Spleen (tissue), 11 donors: ENCODE measurements at regions not wholly inside any gene's neighbourhood (a gene's known extent, or its start where the extent isn't known, plus 50 kb on each side); places are given as distances from the start of the nearest gene placed in this dataset.

Experiments
- DNase-seq: peaks from one replicate; pipeline ENCODE4 v3.0.0-alpha.2; 2020
- H3K27ac ChIP-seq, 8 donors: fragments of 200-600 bp; sonication (generic) in 7 of 8; 1 replicate in 4 of 8; 2 replicates in 4 of 8; pipeline versions ENCODE4 v1.5.0 to v1.8.0; 2016 to 2021; ENCODE audit warnings: inconsistent platforms in 4 of 8, mild to moderate bottlenecking in 4 of 8, moderate library complexity in 1 of 8
- H3K27me3 ChIP-seq, 7 donors: fragments of 200-600 bp; sonication (generic) in 6 of 7; replicated peaks in 1 of 7; 1 replicate in 4 of 7; 2 replicates in 3 of 7; pipeline versions ENCODE4 v1.5.0 to v1.8.0; 2016 to 2021; ENCODE audit warnings: inconsistent platforms in 3 of 7, mild to moderate bottlenecking in 1 of 7
- H3K36me3 ChIP-seq, 6 donors: fragments of 200-600 bp; sonication (generic) in 5 of 6; 1 replicate in 4 of 6; 2 replicates in 2 of 6; pipeline versions ENCODE4 v1.5.0 to v1.8.0; 2016 to 2021; ENCODE audit warnings: inconsistent platforms in 2 of 6
- H3K4me1 ChIP-seq, 6 donors: fragments of 200-600 bp; sonication (generic) in 5 of 6; 1 replicate in 3 of 6; 2 replicates in 3 of 6; pipeline versions ENCODE4 v1.5.0 to v1.8.0; 2016 to 2021; ENCODE audit warnings: inconsistent platforms in 3 of 6
- H3K4me3 ChIP-seq, 8 donors: fragments of 200-600 bp; sonication (generic) in 7 of 8; 1 replicate in 4 of 8; 2 replicates in 4 of 8; pipeline versions ENCODE4 v1.5.0 to v1.8.0; 2016 to 2021; ENCODE audit warnings: inconsistent platforms in 4 of 8, mild to moderate bottlenecking in 4 of 8, moderate library complexity in 2 of 8
- H3K9me3 ChIP-seq, 8 donors: fragments of 200-600 bp; sonication (generic) in 7 of 8; 1 replicate in 4 of 8; 2 replicates in 4 of 8; pipeline versions ENCODE4 v1.5.0 to v1.8.0; 2016 to 2021; ENCODE audit warnings: inconsistent platforms in 4 of 8
- CTCF ChIP-seq, 11 experiments: fragments of 200-600 bp in 7 of 11; fragments of 450-650 bp in 4 of 11; sonication (generic) in 4 of 11; IDR thresholded peaks in 8 of 11; conservative IDR thresholded peaks in 3 of 11; 1 replicate in 7 of 11; 2 replicates in 4 of 11; pipeline versions ENCODE4 v1.4.0 to v1.8.0; 2016 to 2021; ENCODE audit warnings: antibody characterized with exemption in 11 of 11, inconsistent platforms in 4 of 11, mild to moderate bottlenecking in 1 of 11
- POLR2A ChIP-seq, 3 donors: fragments of 450-650 bp; IDR thresholded peaks; one replicate each; pipeline ENCODE4 v1.5.1; 2017; ENCODE audit warnings: antibody characterized with exemption in 3 of 3, mild to moderate bottlenecking in 1 of 3
- POLR2AphosphoS5 ChIP-seq, 3 donors: sonication (generic); formaldehyde crosslinking; IDR thresholded peaks; one replicate each; pipeline ENCODE4 v1.5.1; 2017; ENCODE audit warnings: antibody characterized with exemption in 3 of 3
- WGBS, 5 donors: extraction: QIAGEN DNeasy Blood & Tissue Kit in 3 of 5; methylation state at CpG; one replicate each; pipeline versions ENCODE4 v1.1.5 to v1.1.7; 2013 to 2018; 5-methylcytosine and 5-hydroxymethylcytosine counted together
- intact Hi-C: fragments of 100-400 bp; cut with DNase I; formaldehyde crosslinking; loops from one replicate; pipeline ENCODE4 v1.15.0; 2023; ENCODE audit warnings: low total_unique reads
- donor health status: healthy with polysubstance abuse.
- donor health status: DM: no; HTN: no; CAD: no; lungs with moderate emphysema.
- donor health status: DM: no; HTN: no; CAD: no.
- donor health status: Bipolar disorder and iron deficiency.
- donor health status: healthy.
- donor health status: DM: no; HTN: no; CAD: no.
- donor health status: DM: yes; HTN: yes; CAD: no.

GRCh38 chr3:24670871-24671270 lies 176.2 kb upstream of the THRB start:
- no peaks in the 10 kb centered on the region for H3K9me3 ChIP-seq
- intact Hi-C loops, result no loop called here
- no peaks in the 10 kb centered on the region for H3K27me3 ChIP-seq
- 86 to 94% (median 89%) methylated on average over 3 of the region's 3 CpGs for WGBS, 5 donors
- no peaks in the 10 kb centered on the region for H3K4me1 ChIP-seq
- no peak overlapping the region for H3K27ac ChIP-seq
- H3K36me3 ChIP-seq, result no peaks in the 10 kb centered on the region
- H3K4me3 ChIP-seq, result no peak overlapping the region
- no peak for DNase-seq
- TF ChIP-seq POLR2AphosphoS5 (IDR thresholded peaks at IDR 0.05) (no peak), POLR2A (IDR thresholded peaks at IDR 0.05) (no peak), CTCF (IDR thresholded peaks at IDR 0.05 in 8 of 11, conservative IDR thresholded peaks at IDR 0.05 in 3 of 11) (no peak)

- TF ChIP-seq CTCF (IDR thresholded peaks at IDR 0.05 in 8 of 11, conservative IDR thresholded peaks at IDR 0.05 in 3 of 11), result no peak
- no peak for TF ChIP-seq POLR2AphosphoS5 (IDR thresholded peaks at IDR 0.05)
- TF ChIP-seq POLR2A (IDR thresholded peaks at IDR 0.05), result no peak
- Histone ChIP-seq H3K4me1 (peaks cover 0 to 11% (median 0%) of the 10 kb centered on the region in 6 donors), H3K9me3 (no peaks in the 10 kb centered on the region), H3K27me3 (no peaks in the 10 kb centered on the region), H3K36me3 (no peaks in the 10 kb centered on the region), H3K4me3 (no peak overlapping the region), H3K27ac (no peak overlapping the region)
- intact Hi-C loops, result no loop called here
- no peak for DNase-seq
- 72 to 89% (median 79%) methylated on average over 1 of the region's 1 CpG for WGBS, 5 donors
These were observed 178.9 kb upstream of the THRB start for GRCh38 chr3:24673596-24673995.

GRCh38 chr3:24674261-24674660 lies 179.6 kb upstream of the THRB start:
- DNase-seq, result no peak
- peaks cover 0 to 11% (median 0%) of the 10 kb centered on the region in 6 donors for H3K4me1 ChIP-seq
- WGBS, 5 donors, result 71 to 100% (median 92%) methylated on average over 2 of the region's 2 CpGs
- H3K27me3 ChIP-seq, result no peaks in the 10 kb centered on the region
- no peak overlapping the region for H3K27ac ChIP-seq
- no peaks in the 10 kb centered on the region for H3K36me3 ChIP-seq
- H3K4me3 ChIP-seq, result no peak overlapping the region
- H3K9me3 ChIP-seq, result no peaks in the 10 kb centered on the region
- intact Hi-C loops, result no loop called here
- TF ChIP-seq POLR2A (IDR thresholded peaks at IDR 0.05) (no peak), CTCF (IDR thresholded peaks at IDR 0.05 in 8 of 11, conservative IDR thresholded peaks at IDR 0.05 in 3 of 11) (no peak), POLR2AphosphoS5 (IDR thresholded peaks at IDR 0.05) (no peak)

- peaks cover 0 to 11% (median 0%) of the 10 kb centered on the region in 6 donors for H3K4me1 ChIP-seq
- 15 to 25% (median 18%) methylated on average over 2 of the region's 2 CpGs for WGBS, 5 donors
- H3K27me3 ChIP-seq, result no peaks in the 10 kb centered on the region
- H3K9me3 ChIP-seq, result no peaks in the 10 kb centered on the region
- H3K27ac ChIP-seq, result no peak overlapping the region
- H3K36me3 ChIP-seq, result no peaks in the 10 kb centered on the region
- no peak overlapping the region for H3K4me3 ChIP-seq
- intact Hi-C loops, result loop anchor here (5.0 kb wide), 1 partner anchor 686 kb away; no protein-coding TSS in a partner anchor
- DNase-seq, result no peak
- TF ChIP-seq POLR2AphosphoS5 (IDR thresholded peaks at IDR 0.05), result no peak
- no peak for TF ChIP-seq POLR2A (IDR thresholded peaks at IDR 0.05)
- no peak for TF ChIP-seq CTCF (IDR thresholded peaks at IDR 0.05 in 8 of 11, conservative IDR thresholded peaks at IDR 0.05 in 3 of 11)
These were observed 183.4 kb upstream of the THRB start for GRCh38 chr3:24678021-24678420.
